Suprapubic skin (tissue), 3 donors: ENCODE measurements at regions not wholly inside any gene's neighbourhood (a gene's known extent, or its start where the extent isn't known, plus 50 kb on each side); places are given as distances from the start of the nearest gene placed in this dataset.

ENCODE experiments used
- CTCF ChIP-seq, 2 donors: fragments of 200-600 bp in 1 of 2; fragments of 450-650 bp in 1 of 2; sonication (generic) in 1 of 2; IDR thresholded peaks; one replicate each; pipeline ENCODE4 v1.5.1; 2016 to 2019; ENCODE audit warnings: antibody characterized with exemption in 2 of 2, mild to moderate bottlenecking in 1 of 2, moderate library complexity in 1 of 2
- EP300 ChIP-seq: sonication (generic); formaldehyde crosslinking; IDR thresholded peaks from one replicate; pipeline ENCODE4 v1.6.1; 2017; ENCODE audit warnings: antibody characterized with exemption
- POLR2A ChIP-seq, 2 donors: fragments of 450-650 bp; IDR thresholded peaks; one replicate each; pipeline ENCODE4 v1.6.1; 2017; ENCODE audit warnings: antibody characterized with exemption in 2 of 2, mild to moderate bottlenecking in 2 of 2, moderate library complexity in 2 of 2

- TF ChIP-seq POLR2A (IDR thresholded peaks at IDR 0.05) (no peak), CTCF (IDR thresholded peaks at IDR 0.05) (no peak), EP300 (no peak)
Observed at GRCh38 chr5:167352801-167353200, 938.6 kb upstream of the WWC1 start.
